ENCODE measurements at regions not wholly inside any gene's neighbourhood (a gene's known extent, or its start where the extent isn't known, plus 50 kb on each side); places are given as distances from the start of the nearest gene placed in this dataset.

DNA sequence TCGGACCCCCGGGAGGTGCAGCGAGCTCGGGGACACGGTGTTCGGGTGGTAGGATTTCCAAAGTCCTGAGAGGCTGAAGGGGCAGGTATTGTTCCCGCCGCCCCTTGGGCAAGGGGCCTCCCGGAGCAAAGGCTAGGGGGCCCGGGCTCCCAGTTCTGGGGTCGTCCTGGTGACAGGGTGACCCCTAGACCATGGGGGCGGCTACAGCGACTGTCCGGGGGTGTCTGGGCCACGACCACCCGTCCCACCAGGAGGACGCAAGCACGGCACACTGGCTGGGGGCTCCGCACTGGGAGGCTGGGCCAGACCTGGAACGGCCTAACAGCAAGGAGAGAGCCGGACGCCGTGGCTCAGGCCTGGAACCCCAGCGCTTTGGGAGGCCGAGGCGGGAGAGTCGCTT lies 55.6 kb downstream of the PRR18 start:
- TF ChIP-seq, protein P1, sequence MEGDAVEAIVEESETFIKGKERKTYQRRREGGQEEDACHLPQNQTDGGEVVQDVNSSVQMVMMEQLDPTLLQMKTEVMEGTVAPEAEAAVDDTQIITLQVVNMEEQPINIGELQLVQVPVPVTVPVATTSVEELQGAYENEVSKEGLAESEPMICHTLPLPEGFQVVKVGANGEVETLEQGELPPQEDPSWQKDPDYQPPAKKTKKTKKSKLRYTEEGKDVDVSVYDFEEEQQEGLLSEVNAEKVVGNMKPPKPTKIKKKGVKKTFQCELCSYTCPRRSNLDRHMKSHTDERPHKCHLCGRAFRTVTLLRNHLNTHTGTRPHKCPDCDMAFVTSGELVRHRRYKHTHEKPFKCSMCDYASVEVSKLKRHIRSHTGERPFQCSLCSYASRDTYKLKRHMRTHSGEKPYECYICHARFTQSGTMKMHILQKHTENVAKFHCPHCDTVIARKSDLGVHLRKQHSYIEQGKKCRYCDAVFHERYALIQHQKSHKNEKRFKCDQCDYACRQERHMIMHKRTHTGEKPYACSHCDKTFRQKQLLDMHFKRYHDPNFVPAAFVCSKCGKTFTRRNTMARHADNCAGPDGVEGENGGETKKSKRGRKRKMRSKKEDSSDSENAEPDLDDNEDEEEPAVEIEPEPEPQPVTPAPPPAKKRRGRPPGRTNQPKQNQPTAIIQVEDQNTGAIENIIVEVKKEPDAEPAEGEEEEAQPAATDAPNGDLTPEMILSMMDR (IDR thresholded peaks at IDR 0.05), result no peak
- no peak for TF ChIP-seq POLR2AphosphoS5 (IDR thresholded peaks at IDR 0.05)
- no peak for TF ChIP-seq POLR2A (IDR thresholded peaks at IDR 0.05; ENCODE audit: low read depth)
- TF ChIP-seq EP300 (IDR thresholded peaks at IDR 0.05), result no peak
